ENCODE measurements at regions not wholly inside any gene's neighbourhood (a gene's known extent, or its start where the extent isn't known, plus 50 kb on each side); places are given as distances from the start of the nearest gene placed in this dataset.

DNA sequence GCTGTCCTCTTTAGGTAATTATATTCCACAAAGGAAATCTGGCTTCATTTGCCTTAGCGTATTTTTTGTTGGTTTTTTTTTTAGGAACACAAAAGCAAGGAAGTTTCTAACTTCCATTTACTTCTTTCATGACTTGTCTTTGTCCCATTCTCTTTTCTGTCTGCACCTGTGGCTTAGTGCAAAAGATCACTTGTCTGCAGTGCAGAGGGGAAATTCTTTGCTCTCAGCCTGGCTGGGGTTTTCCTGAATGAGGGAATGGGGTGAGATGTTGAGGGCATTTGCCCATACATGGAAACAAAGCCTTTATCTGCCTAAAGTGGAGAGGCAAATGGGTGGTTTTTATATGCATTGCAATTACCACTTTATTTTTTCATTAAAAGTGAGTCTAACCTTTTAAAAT is 361.1 kb upstream of the IGFBP3 start (continued):
- no peak for TF ChIP-seq TCF12 (IDR thresholded peaks at IDR 0.05; ENCODE audit: low read depth, low read length)

DNA sequence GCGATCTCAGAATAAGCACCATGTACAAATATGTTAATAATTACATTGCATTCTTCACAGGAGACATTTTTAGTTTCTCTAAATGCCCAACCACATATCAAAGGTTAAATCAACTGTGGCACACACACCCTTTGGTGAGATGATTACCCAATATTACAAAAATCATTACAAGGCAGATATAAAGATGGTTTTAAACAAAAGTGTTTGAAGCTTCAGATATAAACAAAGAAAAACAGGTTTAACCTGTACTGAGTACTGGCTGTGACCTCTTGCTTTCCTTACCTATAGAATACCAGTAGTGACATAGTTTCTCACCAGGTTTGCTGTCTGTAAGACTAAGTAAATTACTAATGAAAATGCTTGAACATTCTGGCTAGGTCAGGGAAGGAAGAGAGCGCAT is 360.0 kb upstream of the IGFBP3 start:
- H2AFZ ChIP-seq (ENCODE audit: low read length) = no peak overlapping the region
- CTCF ChIA-PET (ENCODE audit: partially characterized antibody) = interaction anchor here (1.2 to 1.5 kb wide), 3 partner anchors 14 to 618 kb away, joined by 3 to 5 read pairs (median 3); no protein-coding TSS in a partner anchor
- no peak for FAIRE-seq
- DNase-seq (ENCODE audit: low read depth in 1 of 2, low spot score in 2 of 2) = no peak
- no peak overlapping the region for H2BK12ac ChIP-seq (ENCODE audit: low read depth, low read length)
- no peak overlapping the region for H3K4me2 ChIP-seq (ENCODE audit: insufficient read depth in 1 of 2, low read depth in 2 of 2, low read length in 2 of 2)
- H3K23ac ChIP-seq (ENCODE audit: insufficient read length) = no peak overlapping the region
- no peaks in the 10 kb centered on the region for H3K79me2 ChIP-seq (ENCODE audit: control insufficient read depth in 1 of 2, insufficient read depth in 2 of 2, low read length in 2 of 2)
- POLR2A ChIA-PET (ENCODE audit: partially characterized antibody) = no interaction called here
- no peak for TF ChIP-seq SIN3A (conservative IDR thresholded peaks at IDR 0.05 in 1 of 2, IDR thresholded peaks at IDR 0.05 in 1 of 2; ENCODE audit: low read depth in 1 of 2, low read length in 2 of 2)
- TF ChIP-seq HDAC2 (IDR thresholded peaks at IDR 0.05; ENCODE audit: borderline replicate concordance in 1 of 2, low read depth in 2 of 2, low read length in 2 of 2) = no peak
- TF ChIP-seq RNF2 (IDR thresholded peaks at IDR 0.05; ENCODE audit: borderline replicate concordance, low read depth, low read length, missing control alignments, poor library complexity, severe bottlenecking) = no peak
- no peak for TF ChIP-seq NRF1 (IDR thresholded peaks at IDR 0.05; ENCODE audit: low read depth, low read length)
- TF ChIP-seq BRCA1 (IDR thresholded peaks at IDR 0.05; ENCODE audit: low read depth, low read length) = no peak
- TF ChIP-seq, protein P1, sequence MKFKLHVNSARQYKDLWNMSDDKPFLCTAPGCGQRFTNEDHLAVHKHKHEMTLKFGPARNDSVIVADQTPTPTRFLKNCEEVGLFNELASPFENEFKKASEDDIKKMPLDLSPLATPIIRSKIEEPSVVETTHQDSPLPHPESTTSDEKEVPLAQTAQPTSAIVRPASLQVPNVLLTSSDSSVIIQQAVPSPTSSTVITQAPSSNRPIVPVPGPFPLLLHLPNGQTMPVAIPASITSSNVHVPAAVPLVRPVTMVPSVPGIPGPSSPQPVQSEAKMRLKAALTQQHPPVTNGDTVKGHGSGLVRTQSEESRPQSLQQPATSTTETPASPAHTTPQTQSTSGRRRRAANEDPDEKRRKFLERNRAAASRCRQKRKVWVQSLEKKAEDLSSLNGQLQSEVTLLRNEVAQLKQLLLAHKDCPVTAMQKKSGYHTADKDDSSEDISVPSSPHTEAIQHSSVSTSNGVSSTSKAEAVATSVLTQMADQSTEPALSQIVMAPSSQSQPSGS (IDR thresholded peaks at IDR 0.05; ENCODE audit: low read length) = no peak
- TF ChIP-seq CREB1 (IDR thresholded peaks at IDR 0.05) = no peak
- TF ChIP-seq MAFK (IDR thresholded peaks at IDR 0.05; ENCODE audit: low read depth, low read length) = no peak
- H3K18ac ChIP-seq (ENCODE audit: extremely low read depth, low read length) = no peak overlapping the region
- no peaks in the 10 kb centered on the region for H3K36me3 ChIP-seq (ENCODE audit: control insufficient read depth in 2 of 4, insufficient read depth in 4 of 4, low read length in 3 of 4)
- no peak overlapping the region for H4K8ac ChIP-seq (ENCODE audit: extremely low read depth, insufficient read depth, low read length)
- no peak overlapping the region for H3K4me3 ChIP-seq (ENCODE audit: extremely low read depth in 1 of 4, insufficient read depth in 2 of 4, low read depth in 3 of 4, low read length in 4 of 4)
- no peak overlapping the region for H2BK5ac ChIP-seq (ENCODE audit: low read depth, low read length)
- H3K4ac ChIP-seq (replicated peaks; ENCODE audit: insufficient read length, low read depth, low read length) = no peak overlapping the region
- H4K5ac ChIP-seq (ENCODE audit: insufficient read length, low read depth, low read length) = no peak overlapping the region
- H3K4me1 ChIP-seq (replicated peaks in 1 of 4; ENCODE audit: control insufficient read depth in 3 of 4, insufficient read depth in 4 of 4, low read length in 3 of 4) = peaks cover 2 to 5% (median 4%) of the 10 kb centered on the region in 4 experiments; a peak in 3 of 7 replicates
- no peaks in the 10 kb centered on the region for H3K27me3 ChIP-seq (replicated peaks in 1 of 4; ENCODE audit: control insufficient read depth in 3 of 4, extremely low read depth in 1 of 4, insufficient read depth in 3 of 4, low read length in 3 of 4)
- H2BK120ac ChIP-seq (replicated peaks; ENCODE audit: low read depth, low read length) = no peak overlapping the region
- H3K14ac ChIP-seq (ENCODE audit: insufficient read length) = no peak overlapping the region
- no peaks in the 10 kb centered on the region for H3K23me2 ChIP-seq (ENCODE audit: low read depth, low read length)
- no peaks in the 10 kb centered on the region for H3K79me1 ChIP-seq (ENCODE audit: low read depth, low read length)
- H2BK15ac ChIP-seq (ENCODE audit: low read length) = no peak overlapping the region
- no peak overlapping the region for H2BK20ac ChIP-seq (ENCODE audit: low read length)
- H3K27ac ChIP-seq (ENCODE audit: low read depth, low read length) = no peak overlapping the region
- no peak overlapping the region for H3K9ac ChIP-seq (replicated peaks in 1 of 4; ENCODE audit: extremely low read depth in 1 of 4, low read depth in 3 of 4, low read length in 3 of 4)
- no peak overlapping the region for H3K56ac ChIP-seq (replicated peaks; ENCODE audit: insufficient read length, low read depth, low read length)
- no peak overlapping the region for H4K91ac ChIP-seq (replicated peaks; ENCODE audit: insufficient read length, low read length)
- WGBS, 2 experiments (ENCODE audit: extremely low coverage in 1 of 2, insufficient coverage in 1 of 2, insufficient read length in 1 of 2, insufficient replicate concordance in 2 of 2, low coverage in 1 of 2, low lambda C conversion rate in 2 of 2, missing lambda C conversion rate in 1 of 2) = 71% methylated on average over 2 of the region's 2 CpGs; no CpG with 5 or more reads in 1 of the 2 experiments
- H3K9me3 ChIP-seq (ENCODE audit: insufficient read depth in 2 of 2, low read depth in 1 of 2, low read length in 1 of 2) = no peaks in the 10 kb centered on the region
- H2AK5ac ChIP-seq (ENCODE audit: low read depth, low read length) = no peak overlapping the region
- no peaks in the 10 kb centered on the region for H4K20me1 ChIP-seq (replicated peaks in 1 of 2; ENCODE audit: control insufficient read depth in 1 of 2, insufficient read depth in 2 of 2, low read length in 2 of 2)

Measured in H1 (cell line).